GM06990 (cell line): ENCODE measurements at regions not wholly inside any gene's neighbourhood (a gene's known extent, or its start where the extent isn't known, plus 50 kb on each side); places are given as distances from the start of the nearest gene placed in this dataset.

Experiments used
- DNase-seq: peaks from one replicate; pipeline ENCODE4 v3.0.0-alpha.2; 2011; ENCODE audit not compliant: insufficient read length; ENCODE audit errors: extremely low read depth
- H3K27me3 ChIP-seq: replicated peaks from 2 replicates; pipeline ENCODE4 v1.6.0; 2011; ENCODE audit warnings: low read length; ENCODE audit not compliant: control insufficient read depth, insufficient read depth
- H3K36me3 ChIP-seq: 2 replicates; pipeline ENCODE4 v1.5.1; 2011; ENCODE audit warnings: low read length; ENCODE audit not compliant: control insufficient read depth, insufficient read depth
- H3K4me3 ChIP-seq: replicated peaks from 2 replicates; pipeline ENCODE4 v1.5.1; 2011; ENCODE audit warnings: low read depth, mild to moderate bottlenecking, control low read depth, low read length
- CTCF ChIP-seq: IDR thresholded peaks from 2 replicates; pipeline ENCODE4 v1.5.1; 2011; ENCODE audit warnings: low read length, control low read depth, mild to moderate bottlenecking, inconsistent platforms; ENCODE audit not compliant: insufficient read depth, poor library complexity, severe bottlenecking

- Histone ChIP-seq H3K4me3 (no peak overlapping the region), H3K36me3 (no peaks in the 10 kb centered on the region), H3K27me3 (no peaks in the 10 kb centered on the region; the same call in none of the 2 replicates)
- DNase-seq: no peak
- TF ChIP-seq CTCF: peak; percentile 76
Measured at GRCh38 chr2:30026091-30027055, 105.0 kb upstream of the ALK start.

- H3K27me3 ChIP-seq: no peaks in the 10 kb centered on the region; the same call in none of the 2 replicates
- TF ChIP-seq CTCF: no peak
- H3K36me3 ChIP-seq: no peaks in the 10 kb centered on the region
- H3K4me3 ChIP-seq: no peak overlapping the region
- no peak for DNase-seq
Measured at GRCh38 chr2:30029804-30030203, 108.4 kb upstream of the ALK start.

GRCh38 chr2:30030361-30030760, 109.0 kb upstream of the ALK start:
- Histone ChIP-seq H3K27me3 (no peaks in the 10 kb centered on the region; the same call in none of the 2 replicates), H3K4me3 (no peak overlapping the region), H3K36me3 (no peaks in the 10 kb centered on the region)
- TF ChIP-seq CTCF: no peak
- DNase-seq: no peak

- TF ChIP-seq CTCF: no peak
- Histone ChIP-seq H3K36me3 (no peaks in the 10 kb centered on the region), H3K4me3 (no peak overlapping the region), H3K27me3 (no peaks in the 10 kb centered on the region; the same call in none of the 2 replicates)
- no peak for DNase-seq
Measured at GRCh38 chr2:30031184-30031583, 109.8 kb upstream of the ALK start.

GRCh38 chr2:30034052-30034775, 112.6 kb upstream of the YPEL5 start:
- Histone ChIP-seq H3K27me3 (no peaks in the 10 kb centered on the region; the same call in 1 of the 2 replicates), H3K4me3 (no peak overlapping the region), H3K36me3 (no peaks in the 10 kb centered on the region)
- DNase-seq: no peak
- TF ChIP-seq CTCF: no peak
